Gastrocnemius medialis (tissue), 4 donors: ENCODE measurements at regions not wholly inside any gene's neighbourhood (a gene's known extent, or its start where the extent isn't known, plus 50 kb on each side); places are given as distances from the start of the nearest gene placed in this dataset.

ENCODE experiments used
- POLR2A ChIP-seq, 2 donors: fragments of 450-650 bp; IDR thresholded peaks; one replicate each; pipeline ENCODE4 v1.6.1; 2017; ENCODE audit warnings: antibody characterized with exemption in 2 of 2, mild to moderate bottlenecking in 2 of 2, moderate library complexity in 2 of 2
- TF ChIP-seq, protein P1 (sequence below), 5 experiments: fragments of 450-650 bp in 3 of 5; fragments of 200-600 bp in 2 of 5; sonication (generic) in 2 of 5; IDR thresholded peaks in 4 of 5; conservative IDR thresholded peaks in 1 of 5; 1 replicate in 4 of 5; 2 replicates in 1 of 5; pipeline ENCODE4 v1.5.1; 2016 to 2019; ENCODE audit warnings: antibody characterized with exemption in 5 of 5, mild to moderate bottlenecking in 3 of 5, moderate library complexity in 3 of 5

GRCh38 chrX:151099001-151099400, 77.4 kb upstream of the GPR50 start:
- TF ChIP-seq, protein P1, sequence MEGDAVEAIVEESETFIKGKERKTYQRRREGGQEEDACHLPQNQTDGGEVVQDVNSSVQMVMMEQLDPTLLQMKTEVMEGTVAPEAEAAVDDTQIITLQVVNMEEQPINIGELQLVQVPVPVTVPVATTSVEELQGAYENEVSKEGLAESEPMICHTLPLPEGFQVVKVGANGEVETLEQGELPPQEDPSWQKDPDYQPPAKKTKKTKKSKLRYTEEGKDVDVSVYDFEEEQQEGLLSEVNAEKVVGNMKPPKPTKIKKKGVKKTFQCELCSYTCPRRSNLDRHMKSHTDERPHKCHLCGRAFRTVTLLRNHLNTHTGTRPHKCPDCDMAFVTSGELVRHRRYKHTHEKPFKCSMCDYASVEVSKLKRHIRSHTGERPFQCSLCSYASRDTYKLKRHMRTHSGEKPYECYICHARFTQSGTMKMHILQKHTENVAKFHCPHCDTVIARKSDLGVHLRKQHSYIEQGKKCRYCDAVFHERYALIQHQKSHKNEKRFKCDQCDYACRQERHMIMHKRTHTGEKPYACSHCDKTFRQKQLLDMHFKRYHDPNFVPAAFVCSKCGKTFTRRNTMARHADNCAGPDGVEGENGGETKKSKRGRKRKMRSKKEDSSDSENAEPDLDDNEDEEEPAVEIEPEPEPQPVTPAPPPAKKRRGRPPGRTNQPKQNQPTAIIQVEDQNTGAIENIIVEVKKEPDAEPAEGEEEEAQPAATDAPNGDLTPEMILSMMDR (IDR thresholded peaks at IDR 0.05 in 4 of 5, conservative IDR thresholded peaks at IDR 0.05 in 1 of 5) = no peak
- no peak for TF ChIP-seq POLR2A (IDR thresholded peaks at IDR 0.05)
